ENCODE measurements at regions not wholly inside any gene's neighbourhood (a gene's known extent, or its start where the extent isn't known, plus 50 kb on each side); places are given as distances from the start of the nearest gene placed in this dataset.

- no peak for TF ChIP-seq CTCF (IDR thresholded peaks at IDR 0.05)
- Mint-ChIP-seq H3K9me3 (ENCODE audit: low read depth) (no peaks in the 10 kb centered on the region), H3K27ac (ENCODE audit: unreplicated experiment) (no peak overlapping the region), H3K4me3 (ENCODE audit: unreplicated experiment) (no peak overlapping the region), H3K4me1 (ENCODE audit: low read depth) (no peaks in the 10 kb centered on the region), H3K27me3 (ENCODE audit: low read depth) (no peaks in the 10 kb centered on the region), H3K36me3 (ENCODE audit: low read depth) (no peaks in the 10 kb centered on the region)
- no peak for DNase-seq (ENCODE audit: low spot score)
Measured at GRCh38 chr6:44704240-44705150, 317.0 kb downstream of the CDC5L start.

- Mint-ChIP-seq H3K27me3 (ENCODE audit: low read depth) (no peaks in the 10 kb centered on the region), H3K36me3 (ENCODE audit: low read depth) (no peaks in the 10 kb centered on the region), H3K4me3 (ENCODE audit: unreplicated experiment) (no peak overlapping the region), H3K27ac (ENCODE audit: unreplicated experiment) (no peak overlapping the region), H3K9me3 (ENCODE audit: low read depth) (no peaks in the 10 kb centered on the region), H3K4me1 (ENCODE audit: low read depth) (no peaks in the 10 kb centered on the region)
- TF ChIP-seq CTCF (IDR thresholded peaks at IDR 0.05): no peak
- no peak for DNase-seq (ENCODE audit: low spot score)
Measured at GRCh38 chr6:44705596-44705995, 318.1 kb downstream of the CDC5L start.

GRCh38 chr6:44706011-44706410, 318.5 kb downstream of the CDC5L start:
- H3K4me1 Mint-ChIP-seq (ENCODE audit: low read depth): no peaks in the 10 kb centered on the region
- no peaks in the 10 kb centered on the region for H3K9me3 Mint-ChIP-seq (ENCODE audit: low read depth)
- no peaks in the 10 kb centered on the region for H3K27me3 Mint-ChIP-seq (ENCODE audit: low read depth)
- no peak overlapping the region for H3K27ac Mint-ChIP-seq (ENCODE audit: unreplicated experiment)
- TF ChIP-seq CTCF (IDR thresholded peaks at IDR 0.05): no peak
- DNase-seq (ENCODE audit: low spot score): no peak
- no peaks in the 10 kb centered on the region for H3K36me3 Mint-ChIP-seq (ENCODE audit: low read depth)
- H3K4me3 Mint-ChIP-seq (ENCODE audit: unreplicated experiment): no peak overlapping the region

GRCh38 chr6:44708208-44708607, 320.7 kb downstream of the CDC5L start:
- Mint-ChIP-seq H3K27me3 (ENCODE audit: low read depth) (no peaks in the 10 kb centered on the region), H3K4me1 (ENCODE audit: low read depth) (no peaks in the 10 kb centered on the region), H3K9me3 (ENCODE audit: low read depth) (no peaks in the 10 kb centered on the region), H3K27ac (ENCODE audit: unreplicated experiment) (no peak overlapping the region), H3K36me3 (ENCODE audit: low read depth) (no peaks in the 10 kb centered on the region), H3K4me3 (ENCODE audit: unreplicated experiment) (no peak overlapping the region)
- no peak for TF ChIP-seq CTCF (IDR thresholded peaks at IDR 0.05)
- DNase-seq (ENCODE audit: low spot score): no peak

GRCh38 chr6:44712353-44713111, 325.0 kb downstream of the CDC5L start:
- no peak for DNase-seq (ENCODE audit: low spot score)
- Mint-ChIP-seq H3K27ac (ENCODE audit: unreplicated experiment) (no peak overlapping the region), H3K4me3 (ENCODE audit: unreplicated experiment) (no peak overlapping the region)

More at GRCh38 chr6:44712353-44713111, 325.0 kb downstream of the CDC5L start:
- Mint-ChIP-seq H3K9me3 (ENCODE audit: low read depth) (no peaks in the 10 kb centered on the region), H3K4me1 (ENCODE audit: low read depth) (no peaks in the 10 kb centered on the region), H3K36me3 (ENCODE audit: low read depth) (no peaks in the 10 kb centered on the region), H3K27me3 (ENCODE audit: low read depth) (peaks cover 6% of the 10 kb centered on the region)
- TF ChIP-seq CTCF (IDR thresholded peaks at IDR 0.05): no peak

All from chondrocyte (in vitro differentiated cells).